Activated CD8-positive, alpha-beta memory T cell treated with anti-CD3 and anti-CD28 coated beads for 36 hours (primary cell): ENCODE measurements at regions not wholly inside any gene's neighbourhood (a gene's known extent, or its start where the extent isn't known, plus 50 kb on each side); places are given as distances from the start of the nearest gene placed in this dataset.
"Not testable (repeated sequence)": the region's sequence is repeated elsewhere in the genome, so short reads cannot be mapped to it uniquely, and the experiment has no call there.

Experiments
- CTCF ChIA-PET: fragments of 350-600 bp; sonication (Branson Sonifier 250); formaldehyde crosslinking; loops from one replicate; lab custom pipeline; 2021; ENCODE audit warnings: antibody characterized with exemption; lab: Charles Lee
- POLR2A ChIA-PET: fragments of 350-600 bp; sonication (Branson Sonifier 250); formaldehyde crosslinking; loops from one replicate; lab custom pipeline; 2021; ENCODE audit warnings: antibody characterized with exemption; lab: Charles Lee

- ChIA-PET POLR2A (no interaction called here), CTCF (no interaction called here)
Observed at GRCh38 chr6:140744659-140745320, 1370.3 kb upstream of the CITED2 start.

DNA sequence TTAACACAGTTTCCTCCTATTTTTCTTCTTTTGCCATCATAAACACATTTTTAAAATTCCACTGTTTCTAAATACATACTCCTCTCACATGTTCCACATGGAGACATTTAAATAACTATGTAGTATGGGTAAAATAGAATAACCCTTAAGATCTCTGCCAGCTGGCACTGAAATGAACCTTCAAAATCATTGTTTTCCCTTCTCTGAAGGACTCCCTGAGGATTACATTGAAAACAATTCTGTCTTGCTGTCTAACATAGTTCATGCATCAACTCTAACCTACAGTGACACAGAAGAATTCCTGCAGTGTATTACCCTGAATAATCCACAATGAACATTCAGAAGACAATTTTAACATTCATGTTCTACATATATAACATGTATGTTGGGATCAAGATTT lies 1361.8 kb upstream of the CITED2 start:
- CTCF ChIA-PET = no interaction called here
- POLR2A ChIA-PET = no interaction called here

DNA sequence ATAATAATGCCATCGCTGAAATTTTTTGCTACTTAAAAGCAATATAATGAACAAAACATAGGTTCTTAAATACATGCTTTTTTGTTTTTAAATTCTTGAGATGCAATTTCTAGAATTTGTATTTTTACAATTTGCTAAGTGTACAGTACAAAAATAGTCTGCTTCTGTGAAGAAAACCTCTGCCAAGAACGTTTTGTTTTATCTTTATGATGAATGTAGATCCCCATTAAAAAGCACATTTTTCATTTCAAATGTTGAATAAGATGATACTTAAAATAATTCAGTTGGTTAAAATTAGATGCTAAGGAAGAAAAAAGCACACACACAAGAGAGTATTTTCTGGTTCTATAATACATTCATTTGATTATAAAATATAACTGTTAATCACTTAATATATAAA lies 1358.5 kb upstream of the CITED2 start:
- CTCF ChIA-PET = no interaction called here
- POLR2A ChIA-PET = no interaction called here

GRCh38 chr6:140732155-140732554 lies 1357.7 kb upstream of the CITED2 start:
- ChIA-PET POLR2A (no interaction called here), CTCF (no interaction called here)

GRCh38 chr6:140731741-140732140 lies 1357.3 kb upstream of the CITED2 start:
- POLR2A ChIA-PET = no interaction called here

DNA sequence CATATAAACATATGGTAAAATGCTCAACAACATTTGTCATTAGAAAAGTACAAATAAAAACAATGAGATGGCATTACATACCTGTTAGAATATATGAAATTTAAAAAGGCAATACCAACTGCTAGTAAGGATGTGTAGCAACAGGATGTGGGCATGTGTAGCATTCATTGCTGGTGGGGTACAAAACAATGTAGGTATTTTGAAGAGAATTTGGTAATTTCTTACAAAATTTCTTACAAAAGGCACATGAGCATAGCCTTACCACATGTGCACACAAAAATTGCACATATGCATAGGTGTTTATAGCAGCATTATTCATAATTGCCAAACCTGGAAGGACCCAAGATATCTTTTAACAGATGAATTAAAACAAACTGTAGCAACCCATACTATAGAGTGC lies 1355.1 kb upstream of the CITED2 start:
- CTCF ChIA-PET = no interaction called here
- POLR2A ChIA-PET = no interaction called here

More at GRCh38 chr6:140731741-140732140, 1357.3 kb upstream of the CITED2 start:
- CTCF ChIA-PET = interaction anchor here (0.6 kb wide), 1 partner anchor 1311 kb away, joined by 3 read pairs; no protein-coding TSS in a partner anchor

- ChIA-PET POLR2A (no interaction called here), CTCF (no interaction called here)
Observed at GRCh38 chr6:140718021-140718420, 1343.6 kb upstream of the CITED2 start.

DNA sequence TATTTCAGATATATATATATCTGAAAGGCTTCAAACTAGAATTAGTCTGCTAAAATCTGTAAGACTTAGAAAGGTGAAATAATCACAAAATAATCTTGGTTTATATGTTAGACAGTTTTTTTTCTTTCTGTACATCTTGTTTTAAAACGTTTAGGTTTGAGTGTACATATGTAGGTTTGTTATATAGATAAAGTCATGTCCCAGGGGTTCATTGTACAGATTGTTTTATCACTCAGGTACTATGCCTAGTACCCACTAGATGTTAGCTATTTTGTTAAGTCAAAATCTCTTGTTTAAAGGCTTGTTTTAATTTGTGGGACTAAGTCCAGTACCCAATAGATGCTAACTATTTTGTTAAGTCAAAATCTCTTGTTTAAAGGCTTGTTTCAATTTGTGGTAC lies 1339.0 kb upstream of the CITED2 start:
- ChIA-PET POLR2A (interaction anchor here (0.6 kb wide), 1 partner anchor 269 kb away, joined by 4 read pairs; no protein-coding TSS in a partner anchor), CTCF (no interaction called here)

- POLR2A ChIA-PET = no interaction called here
- CTCF ChIA-PET = no interaction called here
Observed at GRCh38 chr6:140711019-140711613, 1336.7 kb upstream of the CITED2 start.

- ChIA-PET CTCF (no interaction called here), POLR2A (no interaction called here)
Observed at GRCh38 chr6:140708441-140708840, 1334.0 kb upstream of the CITED2 start.

- POLR2A ChIA-PET, CTCF ChIA-PET: not testable (repeated sequence)
Observed at GRCh38 chr6:140704008-140704407, 1329.6 kb upstream of the CITED2 start.

DNA sequence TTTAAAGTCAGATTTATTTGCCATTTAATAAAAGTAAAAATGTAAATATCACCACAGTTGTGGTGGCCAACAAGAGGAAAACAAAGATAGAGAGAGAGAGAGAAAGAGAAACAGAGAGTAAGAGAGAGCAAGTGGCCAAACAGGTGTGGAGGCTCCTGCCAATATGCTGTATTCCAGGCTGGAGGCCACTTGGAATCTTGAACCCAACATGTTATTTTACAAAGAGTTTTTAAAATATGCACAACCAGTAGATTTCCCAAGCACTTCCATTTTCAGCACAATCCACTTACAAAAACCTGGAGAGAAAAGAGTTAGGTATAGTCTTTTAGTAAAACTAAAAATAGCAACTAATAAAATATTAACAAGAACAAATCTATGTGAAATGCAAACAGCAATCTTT lies 1323.1 kb upstream of the CITED2 start:
- ChIA-PET CTCF (no interaction called here), POLR2A (no interaction called here)

GRCh38 chr6:140684776-140685550 lies 1310.5 kb upstream of the CITED2 start:
- CTCF ChIA-PET = no interaction called here
- POLR2A ChIA-PET = no interaction called here

DNA sequence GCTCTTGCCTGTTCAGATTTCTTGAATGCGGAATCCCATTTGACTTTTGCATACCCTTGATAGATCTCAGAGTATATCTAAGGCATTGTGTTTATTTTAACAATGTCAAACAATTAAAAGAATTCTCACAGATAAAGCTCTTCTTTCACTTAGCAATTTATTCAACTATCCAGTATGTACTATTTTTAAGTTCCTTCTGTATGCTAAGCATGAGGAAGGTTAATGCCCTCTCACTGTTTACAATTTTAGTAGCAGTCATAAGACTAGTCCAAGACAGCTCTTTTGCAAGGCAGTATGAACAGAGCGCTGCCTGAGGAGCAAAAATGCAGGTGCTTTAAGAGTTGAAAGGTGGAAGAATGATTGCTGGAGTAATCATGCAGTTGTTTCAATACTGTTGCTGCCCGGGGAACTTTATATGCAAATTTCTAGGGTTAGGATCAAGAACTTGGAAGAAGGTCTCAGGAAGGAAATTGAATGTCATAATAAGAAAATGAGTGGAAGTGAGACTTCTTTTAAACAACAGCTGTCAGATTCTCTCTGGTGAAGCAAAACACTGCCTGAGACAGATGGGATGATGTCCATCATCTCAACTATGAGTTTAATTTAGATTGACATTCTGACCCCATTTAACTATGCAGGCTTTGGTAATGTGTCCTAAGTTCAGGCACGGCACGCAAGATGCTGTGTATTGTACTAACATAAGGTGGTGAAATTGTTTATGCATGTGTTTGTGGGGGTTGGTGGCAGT lies 1303.5 kb upstream of the CITED2 start:
- ChIA-PET CTCF (no interaction called here), POLR2A (no interaction called here)

DNA sequence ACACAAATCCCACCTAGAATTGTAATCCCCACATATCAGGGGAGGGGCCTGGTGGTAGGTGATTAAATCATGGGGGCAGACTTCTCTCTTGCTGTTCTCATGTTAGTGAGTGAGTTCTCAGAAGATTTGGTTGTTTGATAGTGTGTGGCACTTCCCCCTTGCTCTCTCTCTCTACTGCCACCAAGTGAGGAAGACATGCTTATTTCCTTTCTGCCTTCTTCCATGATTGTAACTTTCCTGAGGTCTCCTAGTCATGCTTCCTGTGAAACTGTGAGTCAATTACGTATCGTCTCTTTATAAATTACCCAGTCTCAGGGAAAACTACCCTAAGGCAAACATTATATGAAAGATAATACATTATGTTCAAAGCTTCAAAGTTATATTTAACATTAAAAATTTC lies 1297.5 kb upstream of the CITED2 start:
- ChIA-PET POLR2A (no interaction called here), CTCF (no interaction called here)

DNA sequence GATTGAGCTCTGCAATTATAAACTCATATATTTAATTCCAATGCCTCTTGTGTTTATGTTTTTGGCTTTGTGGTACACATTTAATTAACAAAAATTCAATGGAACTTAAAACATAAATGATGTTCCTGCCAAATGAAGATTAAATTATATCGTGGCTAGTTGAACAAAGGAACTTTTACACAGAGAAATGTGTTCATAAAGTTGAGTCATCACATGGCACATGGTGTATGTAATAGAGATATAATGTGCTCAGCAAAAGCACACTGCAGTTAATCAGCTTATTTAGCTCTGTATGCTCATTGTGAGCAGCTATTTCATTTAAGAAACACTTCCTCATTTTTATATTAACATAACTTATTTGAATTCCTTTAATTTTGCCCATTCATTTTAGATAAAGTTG lies 1295.6 kb upstream of the CITED2 start:
- CTCF ChIA-PET = no interaction called here
- POLR2A ChIA-PET = no interaction called here

DNA sequence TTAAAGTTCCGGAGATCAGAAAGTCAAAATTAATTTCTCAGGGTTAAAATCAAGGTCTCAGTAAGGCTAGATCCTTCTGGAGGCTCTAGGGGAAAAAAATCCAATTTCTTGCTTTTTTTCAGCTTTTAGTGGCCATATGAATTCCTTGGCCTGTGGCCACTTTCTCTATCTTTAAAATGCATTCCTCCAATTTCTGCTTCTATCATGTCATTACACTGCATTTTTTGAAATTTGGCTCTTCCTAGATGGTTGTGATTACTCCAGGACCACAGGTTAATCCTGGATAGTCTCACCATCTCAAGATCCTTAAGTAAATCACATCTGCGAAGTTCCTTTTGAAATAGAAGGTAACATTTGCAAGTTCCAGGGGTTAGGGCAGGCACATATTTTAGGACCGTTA lies 1294.9 kb upstream of the CITED2 start:
- CTCF ChIA-PET = no interaction called here
- POLR2A ChIA-PET = no interaction called here

DNA sequence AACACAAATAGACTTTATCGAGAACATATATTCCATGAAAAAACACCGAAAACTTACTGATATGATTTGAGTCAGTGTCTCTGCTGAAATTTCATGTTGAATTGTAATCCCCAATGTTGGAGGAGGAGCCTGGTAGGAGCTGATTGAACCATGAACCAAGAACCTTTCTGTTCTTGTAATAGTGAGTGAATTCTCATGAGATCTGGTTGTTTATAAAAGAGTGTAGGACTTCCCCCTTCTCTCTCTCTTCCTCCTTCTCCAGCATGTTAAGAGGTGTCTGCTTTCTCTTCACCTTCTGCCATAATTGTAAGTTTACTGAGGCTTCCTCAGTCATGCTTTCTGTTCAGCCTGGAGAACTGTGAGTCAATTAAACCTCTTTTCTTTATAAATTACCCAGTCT lies 1289.3 kb upstream of the CITED2 start:
- ChIA-PET CTCF (no interaction called here), POLR2A (no interaction called here)

DNA sequence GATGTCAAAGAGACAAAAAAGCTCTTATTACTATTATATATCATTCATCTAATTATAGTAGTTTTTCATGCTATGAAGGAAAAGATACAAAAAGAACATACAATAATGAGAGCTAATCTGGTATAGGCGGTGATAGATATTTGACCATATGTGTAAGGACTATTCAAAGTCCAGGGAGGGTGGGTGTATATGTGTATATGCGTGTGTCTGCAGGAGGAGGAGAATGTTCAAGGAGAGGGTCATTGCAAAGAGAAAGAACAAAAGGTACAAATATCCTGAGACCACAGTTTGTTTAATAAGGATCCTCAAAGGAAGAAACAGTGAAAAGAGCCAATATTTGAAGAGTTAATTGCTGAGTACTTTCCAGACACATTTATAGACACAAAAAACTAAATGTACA lies 1288.6 kb upstream of the CITED2 start:
- CTCF ChIA-PET = no interaction called here
- POLR2A ChIA-PET = no interaction called here

- CTCF ChIA-PET = no interaction called here
Observed at GRCh38 chr6:140661691-140662090, 1287.2 kb upstream of the CITED2 start.

More at GRCh38 chr6:140661691-140662090, 1287.2 kb upstream of the CITED2 start:
- POLR2A ChIA-PET = no interaction called here
